ENCODE measurements at regions not wholly inside any gene's neighbourhood (a gene's known extent, or its start where the extent isn't known, plus 50 kb on each side); places are given as distances from the start of the nearest gene placed in this dataset.
A peak's percentile ranks its signal among the peaks of the same experiment; 100 is the strongest.

DNA sequence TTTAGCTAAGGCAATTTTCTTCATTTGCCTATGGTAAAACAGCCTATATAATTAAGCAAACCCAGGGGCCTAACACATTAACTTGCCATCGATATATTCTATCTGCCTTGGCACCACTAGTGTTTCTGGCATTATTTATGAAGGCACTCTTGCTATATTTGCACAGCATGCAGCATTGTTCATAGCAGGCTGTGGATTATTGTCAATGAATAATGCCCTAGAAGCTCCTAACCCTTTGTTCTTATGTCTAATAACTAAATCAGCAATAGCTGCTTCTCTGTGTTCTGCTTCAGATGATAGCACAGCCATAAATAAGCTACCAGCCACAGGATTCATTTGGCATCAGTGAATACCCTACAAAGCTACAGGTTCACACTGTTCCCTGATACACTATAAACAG, 254.8 kb upstream of the STXBP5 start (continued):
- TF ChIP-seq ZNF383 (CRISPR knock-in tag; IDR thresholded peaks at IDR 0.05; ENCODE audit: borderline replicate concordance) (no peak), ZNF570 (CRISPR knock-in tag; IDR thresholded peaks at IDR 0.05; ENCODE audit: borderline replicate concordance) (no peak), ZBTB8A (CRISPR knock-in tag; IDR thresholded peaks at IDR 0.05; ENCODE audit: borderline replicate concordance, low read depth) (no peak)
- TF ChIP-seq, protein P1, sequence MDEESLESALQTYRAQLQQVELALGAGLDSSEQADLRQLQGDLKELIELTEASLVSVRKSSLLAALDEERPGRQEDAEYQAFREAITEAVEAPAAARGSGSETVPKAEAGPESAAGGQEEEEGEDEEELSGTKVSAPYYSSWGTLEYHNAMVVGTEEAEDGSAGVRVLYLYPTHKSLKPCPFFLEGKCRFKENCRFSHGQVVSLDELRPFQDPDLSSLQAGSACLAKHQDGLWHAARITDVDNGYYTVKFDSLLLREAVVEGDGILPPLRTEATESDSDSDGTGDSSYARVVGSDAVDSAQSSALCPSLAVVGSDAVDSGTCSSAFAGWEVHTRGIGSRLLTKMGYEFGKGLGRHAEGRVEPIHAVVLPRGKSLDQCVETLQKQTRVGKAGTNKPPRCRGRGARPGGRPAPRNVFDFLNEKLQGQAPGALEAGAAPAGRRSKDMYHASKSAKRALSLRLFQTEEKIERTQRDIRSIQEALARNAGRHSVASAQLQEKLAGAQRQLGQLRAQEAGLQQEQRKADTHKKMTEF (CRISPR knock-in tag; IDR thresholded peaks at IDR 0.05): no peak

- FAIRE-seq: peak; percentile 46
- 6% methylated on average over 7 of the region's 7 CpGs for WGBS (ENCODE audit: low lambda C conversion rate)
- ChIA-PET POLR2A (no interaction called here), CTCF (ENCODE audit: low intra/inter-chr PET ratio, low total read pairs) (no interaction called here)
- Histone ChIP-seq H3K4me3 (replicated peaks in 1 of 3; ENCODE audit: insufficient read depth in 1 of 3, low read depth in 2 of 3, low read length in 3 of 3) (peak overlapping the region in 1 of 3 experiments; percentile 15; a peak in 2 of 6 replicates), H3K27me3 (ENCODE audit: control insufficient read depth in 1 of 2, insufficient read depth in 2 of 2, low read length in 2 of 2) (no peaks in the 10 kb centered on the region), H3K36me3 (replicated peaks in 1 of 2; ENCODE audit: control insufficient read depth in 1 of 2, insufficient read depth in 2 of 2, low read length in 2 of 2) (no peaks in the 10 kb centered on the region), H3K79me2 (ENCODE audit: insufficient read depth, low read length) (no peaks in the 10 kb centered on the region), H4K20me1 (ENCODE audit: insufficient read depth, low read length) (no peaks in the 10 kb centered on the region), H3K9me3 (ENCODE audit: low read length) (no peaks in the 10 kb centered on the region), H3K4me2 (ENCODE audit: low read depth, low read length) (peak overlapping the region; percentile 44), H3K9ac (ENCODE audit: insufficient read depth, low read depth, low read length) (no peak overlapping the region), H3K27ac (ENCODE audit: extremely low read length, insufficient read depth, low read length) (no peak overlapping the region), H3K4me1 (ENCODE audit: insufficient read depth, low read length) (peaks cover 28% of the 10 kb centered on the region), H2AFZ (ENCODE audit: low read length) (no peak overlapping the region)
- peak; percentile 96 for ATAC-seq
- DNase-seq (ENCODE audit: low spot score): peak; percentile 69
- BruUV-seq (replicated peaks): no TSS peak
- intact Hi-C loops (cut with micrococcal nuclease; ENCODE audit: unreplicated experiment): loop anchor here (2.0 kb wide), 1 partner anchor 34 kb away; no protein-coding TSS in a partner anchor
- in situ Hi-C loops (cut with HindIII; ENCODE audit: extremely low pct_ligation_motif_present, low pct_unique_long_range_greater_than_20kb): no loop called here
- TF ChIP-seq TBX2 (CRISPR knock-in tag; IDR thresholded peaks at IDR 0.05; ENCODE audit: borderline replicate concordance) (peak; percentile 94), MYNN (CRISPR knock-in tag; IDR thresholded peaks at IDR 0.05; ENCODE audit: low read depth) (0 out of 2 replicates have a peak, but pooled peaks have one; percentile 49), MIXL1 (CRISPR knock-in tag; IDR thresholded peaks at IDR 0.05) (peak; percentile 66; the same call in 1 of the 2 replicates), FOSL2 (CRISPR knock-in tag; IDR thresholded peaks at IDR 0.05) (peak; percentile 59; the same call in 1 of the 2 replicates), STAT5B (CRISPR knock-in tag; IDR thresholded peaks at IDR 0.05) (no peak), IKZF4 (CRISPR knock-in tag; IDR thresholded peaks at IDR 0.05; ENCODE audit: borderline replicate concordance, low read depth, not compliant biosample characterization) (no peak), TCF7L2 (IDR thresholded peaks at IDR 0.05; ENCODE audit: low read depth, low read length) (no peak), RCOR2 (CRISPR knock-in tag; IDR thresholded peaks at IDR 0.05) (peak; percentile 79), NFIC (IDR thresholded peaks at IDR 0.05; ENCODE audit: low read length) (peak; percentile 86; the same call in 1 of the 2 replicates), POGZ (CRISPR knock-in tag; IDR thresholded peaks at IDR 0.05) (peak; percentile 68), ZNF44 (CRISPR knock-in tag; IDR thresholded peaks at IDR 0.05) (no peak), ZFAT (CRISPR knock-in tag; conservative IDR thresholded peaks at IDR 0.05) (no peak), ZNF274 (CRISPR knock-in tag; IDR thresholded peaks at IDR 0.05) (no peak), ZFP36L1 (CRISPR knock-in tag; IDR thresholded peaks at IDR 0.05) (0 out of 2 replicates have a peak, but pooled peaks have one; percentile 49), ZNF792 (CRISPR knock-in tag; IDR thresholded peaks at IDR 0.05) (no peak), ZNF468 (CRISPR knock-in tag; IDR thresholded peaks at IDR 0.05) (no peak), YEATS4 (CRISPR knock-in tag; IDR thresholded peaks at IDR 0.05; ENCODE audit: borderline replicate concordance) (no peak)
- TF ChIP-seq, protein P2, sequence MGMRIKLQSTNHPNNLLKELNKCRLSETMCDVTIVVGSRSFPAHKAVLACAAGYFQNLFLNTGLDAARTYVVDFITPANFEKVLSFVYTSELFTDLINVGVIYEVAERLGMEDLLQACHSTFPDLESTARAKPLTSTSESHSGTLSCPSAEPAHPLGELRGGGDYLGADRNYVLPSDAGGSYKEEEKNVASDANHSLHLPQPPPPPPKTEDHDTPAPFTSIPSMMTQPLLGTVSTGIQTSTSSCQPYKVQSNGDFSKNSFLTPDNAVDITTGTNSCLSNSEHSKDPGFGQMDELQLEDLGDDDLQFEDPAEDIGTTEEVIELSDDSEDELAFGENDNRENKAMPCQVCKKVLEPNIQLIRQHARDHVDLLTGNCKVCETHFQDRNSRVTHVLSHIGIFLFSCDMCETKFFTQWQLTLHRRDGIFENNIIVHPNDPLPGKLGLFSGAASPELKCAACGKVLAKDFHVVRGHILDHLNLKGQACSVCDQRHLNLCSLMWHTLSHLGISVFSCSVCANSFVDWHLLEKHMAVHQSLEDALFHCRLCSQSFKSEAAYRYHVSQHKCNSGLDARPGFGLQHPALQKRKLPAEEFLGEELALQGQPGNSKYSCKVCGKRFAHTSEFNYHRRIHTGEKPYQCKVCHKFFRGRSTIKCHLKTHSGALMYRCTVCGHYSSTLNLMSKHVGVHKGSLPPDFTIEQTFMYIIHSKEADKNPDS (CRISPR knock-in tag; IDR thresholded peaks at IDR 0.05): no peak
These were observed 253.8 kb upstream of the STXBP5 start for GRCh38 chr6:146950351-146950835.
